Right forelimb (tissue), 1 donor: ENCODE measurements at regions not wholly inside any gene's neighbourhood (a gene's known extent, or its start where the extent isn't known, plus 50 kb on each side); places are given as distances from the start of the nearest gene placed in this dataset.
A peak's percentile ranks its signal among the peaks of the same experiment; 100 is the strongest.

Source experiments
- DNase-seq: peaks from one replicate; pipeline ENCODE4 v3.0.0-alpha.2; 2018

DNA sequence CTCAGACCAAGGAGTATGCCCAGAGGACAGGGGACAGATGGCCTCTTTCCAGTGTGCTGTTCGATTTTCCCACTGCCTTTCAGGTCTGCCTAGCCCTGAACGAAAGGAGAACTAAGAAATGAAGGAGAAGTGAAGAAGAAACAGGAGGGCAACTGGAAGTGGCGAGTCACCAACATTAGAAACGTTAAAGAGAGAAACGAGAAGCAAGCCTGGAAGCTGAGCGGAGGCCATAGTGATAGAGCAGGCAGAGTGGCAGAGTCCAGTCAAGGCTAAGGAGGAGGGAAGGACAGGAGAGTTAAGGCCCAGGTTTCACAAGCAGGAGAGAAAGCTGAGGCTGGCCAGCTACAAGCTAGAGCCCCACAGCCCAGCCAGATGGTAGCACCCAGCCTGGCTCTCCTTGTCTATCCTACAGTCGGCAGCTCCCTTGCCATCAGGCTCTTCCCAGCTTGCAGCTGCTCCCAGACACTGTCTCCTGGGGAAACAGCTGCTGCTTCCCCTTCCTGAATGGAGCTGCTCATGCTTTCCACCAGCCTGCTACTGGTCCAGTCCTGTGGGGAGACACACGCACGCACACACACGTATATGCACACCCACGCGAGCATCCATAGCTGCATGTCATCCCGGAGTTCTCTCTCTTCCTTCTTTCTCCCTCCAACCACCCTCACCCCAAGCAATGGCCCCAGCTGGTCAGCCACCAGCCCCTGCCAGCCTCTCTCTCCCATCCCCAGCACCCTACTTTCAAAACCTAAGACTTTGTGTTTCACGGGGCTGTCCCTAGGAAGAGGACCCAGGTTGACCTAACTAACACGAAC, 139.7 kb upstream of the CCND2 start:
- DNase-seq: peak; percentile 77

DNA sequence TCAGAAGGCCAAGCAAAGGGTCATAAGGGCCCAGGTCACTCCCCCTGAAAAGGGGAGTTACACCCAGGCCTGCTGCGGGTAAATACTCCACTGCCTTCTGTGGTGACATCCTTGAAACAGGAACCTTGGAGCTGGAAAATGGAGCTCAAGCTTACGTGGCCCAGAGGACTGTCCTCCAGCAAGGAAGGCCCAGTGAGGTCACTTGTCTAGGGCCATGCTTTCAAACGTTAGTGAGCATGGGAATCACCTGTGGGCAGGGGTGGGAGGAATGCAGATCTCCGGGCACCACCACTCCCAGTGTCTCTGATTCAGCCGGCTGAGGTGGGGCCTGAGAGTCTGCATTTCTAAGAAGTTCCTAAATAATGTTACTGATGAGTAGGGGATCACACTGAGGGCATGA, 140.5 kb upstream of the CCND2 start:
- DNase-seq: no peak

DNA sequence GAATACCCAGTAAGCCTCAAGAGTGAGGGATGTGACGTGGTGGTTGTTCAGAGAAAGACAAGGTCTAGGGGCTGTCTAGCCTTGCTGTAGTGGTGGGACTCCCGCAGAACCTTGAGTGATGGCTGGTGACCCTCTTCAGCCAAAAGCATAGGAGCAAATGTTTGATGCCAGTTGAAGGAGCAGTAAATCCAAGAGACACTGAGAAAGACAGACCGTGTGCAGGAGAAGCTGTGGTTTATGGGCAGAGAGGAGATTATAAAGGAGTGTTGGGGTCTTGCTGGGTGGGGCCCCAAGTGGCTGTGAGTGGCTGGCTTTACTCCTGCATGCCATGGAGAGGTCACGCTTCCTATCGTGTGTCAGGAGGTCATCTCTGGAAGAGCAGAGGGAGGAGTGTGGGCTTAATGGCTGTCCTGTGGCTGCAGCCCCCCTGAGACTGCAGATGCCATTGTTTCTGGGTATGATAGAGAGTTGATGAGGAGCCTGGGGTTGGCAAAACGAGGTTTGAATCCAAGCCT, 152.0 kb upstream of the CCND2 start:
- no peak for DNase-seq

DNA sequence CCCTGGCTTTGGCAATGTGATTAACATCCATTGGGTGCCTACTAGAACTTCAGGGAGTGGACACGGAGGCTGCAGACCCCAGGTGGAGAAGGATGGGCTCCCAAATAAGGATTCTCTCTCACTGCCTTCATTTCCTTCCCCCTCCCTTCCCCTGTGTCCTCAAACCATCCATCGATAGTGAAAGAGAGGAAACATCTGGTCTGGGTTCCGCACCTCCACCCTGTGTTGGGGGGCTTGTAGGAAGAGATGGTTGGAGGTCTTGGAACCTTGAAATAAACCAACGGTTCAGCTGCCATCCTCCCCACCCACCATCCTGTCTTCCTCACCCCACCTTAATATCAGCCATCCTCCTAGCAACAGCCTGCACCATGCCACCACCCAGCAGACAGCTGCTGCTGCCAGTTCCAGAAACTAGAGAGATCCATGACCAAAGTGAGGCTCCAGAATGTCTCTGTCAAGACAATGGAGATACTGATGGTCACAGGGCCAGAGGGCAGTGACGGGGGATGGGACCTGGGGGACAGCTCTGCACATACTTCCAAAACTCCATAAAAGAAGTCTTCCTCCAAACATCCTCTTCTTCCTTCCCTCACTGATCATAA, 153.1 kb upstream of the CCND2 start:
- DNase-seq: no peak

DNA sequence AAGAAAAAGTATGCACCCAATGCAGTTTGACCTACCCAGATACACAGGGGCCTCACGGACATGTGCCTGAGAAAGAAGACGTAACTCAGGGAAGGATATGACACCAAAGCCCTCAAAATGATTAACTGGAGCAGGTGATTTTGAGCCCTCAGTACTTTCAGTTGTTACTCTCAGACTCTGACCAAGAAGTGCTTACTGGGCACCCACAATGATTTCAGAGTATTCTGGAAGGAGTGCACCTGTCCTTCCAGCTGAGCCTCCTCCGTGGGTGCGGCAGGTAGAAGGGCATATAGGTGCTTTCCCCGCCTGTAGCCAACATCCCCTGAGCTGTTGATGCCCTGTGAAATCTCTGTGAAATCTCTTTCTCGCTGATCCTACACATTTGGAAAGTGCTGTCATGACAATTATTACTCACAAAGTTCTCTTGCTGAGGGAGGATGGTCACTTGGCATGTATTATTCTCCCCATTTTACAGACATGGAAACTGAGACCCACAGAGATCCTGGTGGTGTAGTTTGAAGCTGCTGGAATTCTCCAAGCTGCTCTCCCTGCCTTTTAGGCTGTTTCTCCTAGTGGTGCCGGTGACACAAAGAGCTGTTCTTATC, 154.3 kb upstream of the CCND2 start:
- no peak for DNase-seq

DNA sequence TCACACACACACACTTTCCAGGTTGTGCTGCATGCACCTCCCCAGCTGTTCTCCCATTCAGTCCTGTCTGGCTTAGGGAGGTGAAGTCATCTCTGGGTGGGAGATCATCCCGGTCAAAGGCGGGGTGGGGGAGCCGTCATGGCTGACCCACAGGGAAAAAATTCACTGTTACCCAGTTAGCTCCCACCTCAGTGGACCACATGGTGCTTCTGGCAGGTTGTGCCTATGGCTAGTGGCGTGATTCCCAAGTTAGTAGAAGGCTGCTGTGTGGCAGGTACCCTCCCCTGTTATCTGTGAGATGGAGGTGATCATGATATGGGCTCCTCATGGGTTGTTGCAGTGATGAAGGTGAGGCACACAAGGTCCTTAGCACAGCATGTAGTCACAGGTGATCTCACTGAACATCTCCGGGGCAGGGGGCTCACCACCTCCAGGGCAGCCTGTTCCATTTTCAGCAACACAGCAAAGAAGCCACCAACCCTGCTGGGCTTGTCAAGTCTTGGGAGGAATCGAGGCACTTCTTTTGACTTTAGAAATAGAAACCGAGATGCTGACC, 154.9 kb upstream of the CCND2 start:
- no peak for DNase-seq

DNA sequence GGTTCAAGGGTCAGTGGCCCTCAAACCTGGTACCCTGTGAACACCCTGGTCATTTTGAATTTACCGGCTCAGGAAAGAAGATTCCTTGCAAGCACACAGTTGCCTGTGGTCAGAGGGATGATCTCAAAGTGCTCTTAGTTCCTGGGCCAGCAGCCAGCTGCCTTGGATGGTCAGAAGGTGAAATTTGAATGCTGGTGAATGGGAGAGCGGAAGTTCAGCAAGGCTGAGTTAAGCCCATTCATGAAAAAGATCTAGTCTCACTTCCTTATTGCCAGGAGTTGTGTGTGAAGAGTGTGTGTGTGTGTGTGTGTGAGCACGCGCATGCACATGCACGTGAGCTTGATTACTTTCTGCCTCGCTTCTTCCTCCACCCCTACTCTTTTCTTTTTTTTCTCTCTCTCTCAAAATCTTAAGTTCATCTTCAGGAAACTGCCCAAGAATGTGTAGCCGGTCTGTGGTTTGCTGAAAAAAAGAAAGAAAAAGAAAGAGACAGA, 155.5 kb upstream of the CCND2 start:
- peak; percentile 50 for DNase-seq

DNA sequence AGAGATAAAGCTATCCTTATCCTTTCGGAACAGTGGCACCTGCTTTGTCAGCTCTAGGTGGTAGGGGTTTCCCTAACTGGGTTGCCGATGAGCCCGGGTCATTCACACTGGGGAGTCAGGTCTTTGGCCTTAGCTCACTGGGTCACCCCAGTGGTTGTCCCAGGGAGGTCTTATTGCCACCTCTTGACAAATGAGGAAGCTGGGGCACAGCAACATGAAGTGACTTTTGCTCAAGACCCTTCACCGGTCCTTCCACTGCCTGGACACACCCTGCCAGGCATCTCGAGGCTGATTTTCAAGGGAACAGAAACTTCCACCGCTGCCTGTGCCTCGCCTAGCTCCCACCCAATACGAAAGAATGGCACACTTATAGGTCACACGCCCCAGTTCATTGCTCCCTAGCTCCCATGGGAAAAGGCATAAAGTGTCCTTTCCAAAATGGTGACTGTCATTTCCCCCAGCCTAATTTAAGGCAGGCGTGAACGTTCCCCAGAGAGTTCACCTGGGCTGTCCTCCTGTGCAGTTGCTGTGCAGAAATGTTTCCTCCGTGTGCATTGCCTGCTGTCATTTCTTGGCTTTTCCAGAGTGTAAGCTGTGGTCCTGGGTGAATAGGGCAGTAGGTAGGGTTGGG, 156.1 kb upstream of the CCND2 start:
- no peak for DNase-seq

DNA sequence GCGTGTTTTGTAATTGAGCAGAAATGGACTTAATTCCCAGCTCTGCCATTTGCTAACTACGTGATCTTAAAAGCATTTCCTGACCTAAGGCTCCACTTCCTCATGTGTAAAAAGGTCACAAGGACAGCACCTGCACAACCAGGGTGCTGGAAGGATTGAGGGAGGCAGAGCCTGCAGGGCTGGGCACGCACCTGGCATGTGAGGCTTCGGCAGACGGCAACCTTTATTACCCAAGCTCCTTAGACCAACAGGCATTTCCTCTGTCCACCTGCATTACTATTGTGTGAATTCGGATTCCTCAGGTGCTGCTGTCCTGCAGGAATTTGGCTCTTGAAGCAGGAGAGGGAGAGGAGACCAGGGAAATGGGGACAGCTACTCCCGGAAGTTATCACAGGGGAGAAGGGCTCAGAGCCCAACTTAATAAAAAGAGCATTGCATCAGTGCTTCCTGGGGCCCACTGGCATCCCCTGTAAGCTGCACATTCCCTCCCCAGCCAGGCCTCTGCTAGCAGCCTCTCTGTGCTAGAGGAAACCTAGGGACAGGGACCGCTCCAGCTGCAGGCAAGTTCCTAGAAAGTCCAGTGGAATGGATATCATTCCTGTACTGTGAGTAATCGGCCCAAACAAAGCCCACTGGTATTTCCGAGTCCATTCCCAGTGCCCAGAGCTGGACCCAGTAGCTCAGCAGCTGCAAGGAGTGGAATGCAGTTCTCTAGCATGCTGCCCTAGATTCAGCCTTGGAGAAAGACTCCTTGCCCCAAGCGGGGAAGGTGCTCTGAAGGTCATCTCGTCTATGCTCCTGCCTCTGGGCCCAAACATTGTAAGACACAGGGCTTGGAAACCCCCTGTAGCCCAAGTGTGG, 157.1 kb upstream of the CCND2 start:
- peak; percentile 59 for DNase-seq

DNA sequence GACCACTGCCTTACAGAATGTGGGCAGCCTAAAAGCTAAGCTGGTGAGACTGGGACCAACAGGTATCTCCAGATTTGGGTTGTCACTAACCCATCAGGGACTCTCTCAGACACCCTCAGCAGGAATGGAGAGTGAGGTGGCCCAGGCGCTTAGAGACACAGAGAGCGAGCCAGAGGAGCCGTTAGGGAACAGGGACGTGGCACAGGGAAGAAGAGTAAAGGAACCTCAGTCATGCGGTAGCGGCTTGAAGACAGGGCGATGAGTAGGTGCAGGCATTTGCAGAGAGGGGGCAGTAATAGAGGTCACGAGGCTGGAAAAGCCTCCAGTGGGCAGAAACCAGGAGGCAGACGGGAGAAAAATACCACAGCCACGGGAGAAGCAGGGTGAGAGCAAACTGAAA, 158.0 kb upstream of the CCND2 start:
- no peak for DNase-seq

DNA sequence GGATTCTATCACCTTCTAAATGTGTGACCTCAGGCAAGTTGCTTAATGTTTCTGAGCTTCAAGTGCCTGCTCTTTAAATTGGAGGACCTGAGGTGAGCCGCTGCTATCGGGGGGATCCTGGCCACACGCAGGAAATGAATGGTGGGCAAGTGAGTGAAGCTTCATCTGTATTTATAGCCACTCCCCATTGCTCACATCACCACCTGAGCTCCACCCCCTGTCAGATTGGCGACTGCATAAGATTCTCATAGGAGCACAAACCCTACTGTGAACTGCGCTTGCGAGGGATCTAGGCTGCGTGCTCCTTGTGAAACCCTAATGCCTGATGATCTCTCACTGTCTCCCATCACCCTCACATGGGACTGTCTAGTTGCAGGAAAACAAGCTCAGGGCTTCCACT, 158.6 kb upstream of the CCND2 start:
- no peak for DNase-seq

DNA sequence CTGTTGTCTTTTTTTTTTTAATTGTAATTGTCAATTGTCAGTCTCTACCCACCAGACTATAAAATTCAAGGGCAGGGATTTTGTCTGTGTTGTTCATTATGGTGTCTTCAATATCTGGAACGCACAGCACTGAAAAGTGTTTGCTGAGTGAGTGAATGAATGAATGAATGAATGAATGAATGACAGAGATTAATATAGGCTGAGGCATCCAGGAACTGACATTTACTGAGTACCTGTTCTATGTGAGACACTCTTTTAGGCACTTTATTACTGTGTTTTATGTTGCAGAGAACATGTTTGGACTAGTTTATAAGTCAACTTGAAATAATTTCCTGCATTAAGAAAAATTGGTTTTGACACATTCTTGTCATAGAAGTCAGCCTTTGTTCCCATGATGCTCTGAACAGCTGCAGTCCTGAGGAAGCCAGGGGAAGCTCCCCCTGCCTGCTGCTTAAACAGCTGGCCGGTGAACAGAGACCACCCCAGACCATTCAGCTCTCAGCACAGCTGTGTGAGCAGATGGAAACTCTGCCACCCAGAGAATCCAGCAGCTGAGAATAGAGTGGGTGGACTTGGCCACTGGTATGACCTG, 160.7 kb upstream of the CCND2 start:
- DNase-seq: peak; percentile 62

DNA sequence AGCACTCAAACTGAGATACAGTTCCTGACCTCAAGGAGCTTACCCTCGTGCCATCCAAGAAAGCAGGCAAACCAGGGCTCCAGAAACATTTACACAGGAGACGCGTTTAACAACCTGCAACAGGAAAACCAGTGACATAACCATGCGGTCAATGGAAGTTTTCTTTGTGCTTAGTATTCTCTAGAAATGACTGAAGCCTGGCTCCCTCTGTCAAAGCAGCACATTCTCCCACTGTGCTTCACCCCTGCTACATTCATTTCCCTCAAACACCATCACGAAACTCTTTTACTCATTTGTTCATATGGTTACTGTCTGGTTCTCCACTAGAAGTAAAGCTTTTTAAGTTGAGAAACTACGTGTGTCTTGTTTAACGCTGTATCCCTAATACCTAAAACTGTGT, 161.3 kb upstream of the CCND2 start:
- no peak for DNase-seq

DNA sequence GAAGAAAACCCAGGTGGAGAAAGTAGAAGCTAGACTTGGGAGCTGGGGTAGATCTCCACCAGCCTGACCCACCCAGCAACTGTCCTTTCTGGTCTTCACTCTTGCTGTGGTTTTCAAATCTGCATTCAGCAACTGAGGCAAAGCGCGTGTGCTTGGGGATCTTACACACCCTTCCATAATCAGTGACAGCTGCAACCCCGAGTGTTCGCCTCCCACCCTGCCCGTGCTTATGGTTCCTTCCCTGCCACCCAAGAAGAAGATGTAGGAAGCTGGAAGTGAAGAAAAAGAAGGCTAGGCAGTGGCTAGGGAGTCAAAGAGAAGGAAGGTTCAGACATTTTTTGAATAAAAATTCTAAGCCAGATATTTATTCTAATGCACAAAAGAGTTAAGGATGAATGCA, 162.6 kb upstream of the CCND2 start:
- DNase-seq: no peak

DNA sequence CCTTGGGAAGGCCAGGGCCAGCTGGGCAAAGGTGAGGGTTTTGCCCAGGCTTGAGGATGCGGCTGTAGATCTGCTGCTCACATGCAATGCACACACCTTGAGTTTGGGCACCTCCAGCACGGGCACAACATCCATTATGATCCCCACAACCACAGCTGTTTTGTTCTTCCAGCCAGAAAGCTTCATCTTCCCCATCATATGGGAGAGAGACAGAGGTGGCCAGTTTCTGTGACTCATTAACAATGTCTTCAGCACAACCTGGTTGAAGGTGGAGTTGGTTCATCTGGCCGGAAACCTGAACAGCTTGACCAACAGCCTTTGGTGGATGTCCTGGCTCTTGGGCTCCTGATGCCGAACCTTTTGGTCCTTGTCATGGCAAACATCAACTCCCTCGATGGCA, 163.7 kb upstream of the CCND2 start:
- DNase-seq: no peak

DNA sequence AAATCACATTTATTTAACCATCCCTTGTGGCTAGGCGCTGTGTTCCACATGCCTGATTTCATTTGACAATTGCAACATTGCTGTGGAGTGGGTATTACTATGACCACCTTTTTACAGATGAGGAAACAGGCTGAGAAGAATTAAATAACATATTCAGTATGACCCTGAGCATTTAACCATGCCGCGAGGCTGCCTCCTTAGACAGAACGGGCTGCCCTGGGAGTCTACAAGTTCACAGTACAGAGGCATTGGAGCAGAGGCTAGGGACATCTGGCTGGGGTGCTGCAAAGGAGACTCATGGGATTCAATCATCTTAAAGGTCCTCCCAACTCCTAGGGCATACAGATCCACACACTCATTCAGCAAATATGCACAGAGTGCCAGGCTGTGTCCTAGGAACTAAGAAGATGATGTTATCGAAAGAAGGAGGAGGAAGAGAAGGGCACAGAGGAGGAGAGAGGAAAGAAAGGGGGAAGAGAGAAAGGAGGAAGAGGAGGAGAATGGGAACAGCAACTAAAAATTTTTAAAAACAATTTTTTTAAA, 164.7 kb upstream of the CCND2 start:
- DNase-seq: no peak

DNA sequence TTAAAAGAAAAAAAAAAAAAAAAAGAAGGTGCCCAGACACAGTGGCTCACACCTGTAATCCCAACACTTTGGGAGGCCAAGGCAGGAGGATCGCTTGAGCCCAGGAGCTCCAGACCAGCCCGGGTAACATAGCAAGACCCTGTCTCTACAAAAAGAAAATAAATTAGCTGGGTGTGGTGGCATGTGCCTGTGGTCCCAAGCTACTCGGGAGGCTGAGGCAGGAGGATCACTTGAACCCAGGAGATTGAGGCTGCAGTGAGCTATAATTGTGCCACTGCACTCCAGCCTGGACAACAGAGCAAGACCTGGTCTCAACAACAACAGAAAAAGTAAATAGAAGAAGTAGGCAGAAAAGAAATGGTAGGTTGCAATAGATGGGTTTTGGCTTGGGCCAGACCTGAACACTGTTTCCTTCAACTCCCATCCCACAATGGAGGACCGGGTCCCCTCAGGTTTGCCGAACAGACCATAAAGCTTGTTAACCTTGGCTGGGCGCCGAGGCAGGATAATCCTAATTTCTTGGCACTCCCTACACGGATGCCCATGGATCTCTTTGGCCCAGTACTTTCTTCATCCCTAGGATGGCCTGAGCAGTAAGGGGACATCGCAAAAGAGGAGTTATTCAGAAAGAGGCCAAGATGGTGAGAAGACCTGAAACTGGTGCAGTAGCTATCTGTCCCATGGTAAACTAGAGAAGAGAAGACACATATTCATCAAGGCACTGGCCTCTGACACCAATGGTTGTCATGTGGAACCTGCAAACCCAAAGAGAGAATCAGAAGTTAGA, 165.5 kb upstream of the CCND2 start:
- no peak for DNase-seq

DNA sequence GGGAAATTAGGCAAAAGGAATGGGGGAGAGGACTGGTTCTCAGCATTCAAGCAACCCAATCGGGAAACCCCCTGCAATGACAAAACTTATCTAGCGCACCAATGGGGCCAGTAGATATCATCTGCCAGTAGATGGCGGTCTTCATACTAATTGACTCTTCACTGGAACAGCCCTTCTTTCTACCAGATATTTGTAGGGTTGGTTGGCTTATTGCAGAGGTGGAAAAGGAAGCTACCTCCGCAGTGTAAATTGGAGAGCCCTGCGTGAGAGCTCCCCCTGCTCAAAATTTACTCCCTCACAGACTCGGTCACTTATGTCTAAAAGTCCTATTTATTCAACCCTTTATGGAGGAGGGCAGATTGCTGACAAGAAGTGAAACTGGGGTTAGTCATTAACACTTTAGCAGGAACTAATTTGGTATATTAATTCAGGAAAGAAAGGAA, 166.1 kb upstream of the CCND2 start:
- DNase-seq: peak; percentile 66

DNA sequence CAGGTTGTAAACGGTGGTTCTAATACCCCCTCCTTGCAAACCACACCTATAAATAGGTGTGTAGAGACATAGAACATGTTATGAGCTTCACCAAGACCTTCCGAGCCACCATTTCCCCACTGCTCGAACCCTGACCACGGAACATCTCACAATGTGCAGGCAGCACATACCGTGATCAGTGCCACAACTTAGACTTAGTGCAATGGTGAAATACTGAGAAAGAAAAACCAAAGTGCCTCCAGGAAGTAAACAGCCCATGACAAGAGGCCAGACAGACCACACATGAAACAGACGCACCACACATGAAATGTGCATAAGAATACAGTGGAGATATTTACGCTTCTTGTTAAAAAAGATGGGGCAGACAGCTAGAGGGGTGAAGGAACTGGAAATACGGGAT, 166.9 kb upstream of the CCND2 start:
- DNase-seq: no peak

DNA sequence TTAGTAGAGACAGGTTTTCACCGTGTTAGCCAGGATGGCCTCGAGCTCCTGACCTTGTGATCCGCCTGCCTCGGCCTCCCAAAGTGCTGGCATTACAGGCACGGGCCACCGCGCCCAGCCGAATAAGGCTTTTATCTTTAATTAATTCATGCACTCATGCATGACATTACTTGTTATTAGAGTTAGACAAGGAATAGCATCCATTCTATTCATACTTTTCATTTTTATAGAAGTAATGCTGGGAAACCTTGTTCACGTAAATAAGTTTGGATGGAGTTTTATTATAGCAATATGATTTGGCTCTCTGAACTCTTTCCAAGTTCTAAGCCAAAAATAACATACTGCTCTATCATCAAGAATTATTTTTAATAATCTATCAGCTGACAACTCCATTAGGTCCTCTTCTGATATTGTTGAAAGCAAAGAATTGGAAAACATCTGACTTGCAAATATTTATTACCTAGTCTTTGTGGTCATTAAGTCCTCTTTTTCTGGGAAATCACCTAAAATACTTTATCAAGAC, 168.8 kb upstream of the CCND2 start:
- DNase-seq: no peak
